GM18502 (cell line): ENCODE measurements at regions not wholly inside any gene's neighbourhood (a gene's known extent, or its start where the extent isn't known, plus 50 kb on each side); places are given as distances from the start of the nearest gene placed in this dataset.

Source experiments
- ATAC-seq: cut with Tn5 transposase; IDR thresholded peaks from one replicate; pipeline ENCODE4 v1.9.1; 2021; ENCODE audit warnings: mild to moderate bottlenecking; ENCODE audit not compliant: unreplicated experiment, poor library complexity

DNA sequence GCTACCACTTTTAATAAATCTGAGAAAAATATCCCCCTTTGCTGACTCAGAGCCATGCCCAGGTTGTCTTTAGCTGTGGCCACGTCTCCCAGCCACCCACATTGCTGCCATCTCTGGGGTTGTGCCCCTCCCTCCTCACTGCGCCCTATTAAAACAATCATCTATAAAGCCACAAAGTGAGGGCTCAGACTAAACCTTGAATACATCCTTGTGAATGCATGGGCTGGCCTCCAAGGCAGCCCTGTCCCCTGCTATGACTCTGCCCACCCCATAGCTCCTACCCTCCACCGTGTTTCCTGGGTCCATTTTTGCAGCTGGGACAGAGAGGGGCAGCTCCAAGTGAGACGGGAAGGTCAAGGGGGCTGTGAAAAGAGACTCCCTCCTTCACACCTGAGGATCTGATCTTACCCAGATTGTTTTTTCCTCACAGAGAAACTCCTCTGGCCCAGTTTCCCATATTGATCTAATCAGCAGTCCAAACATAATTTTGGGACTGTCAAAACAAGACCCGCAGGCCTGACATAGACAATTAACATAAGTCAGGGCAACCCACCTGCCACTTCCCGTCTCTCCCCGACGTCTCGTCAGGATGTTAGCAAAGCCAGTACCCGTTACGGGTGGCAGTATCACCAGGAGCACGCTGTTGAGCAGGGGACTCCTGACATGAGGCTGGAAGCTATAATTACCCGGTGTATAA is 199.0 kb downstream of the KATNAL1 start:
- no peak for ATAC-seq

DNA sequence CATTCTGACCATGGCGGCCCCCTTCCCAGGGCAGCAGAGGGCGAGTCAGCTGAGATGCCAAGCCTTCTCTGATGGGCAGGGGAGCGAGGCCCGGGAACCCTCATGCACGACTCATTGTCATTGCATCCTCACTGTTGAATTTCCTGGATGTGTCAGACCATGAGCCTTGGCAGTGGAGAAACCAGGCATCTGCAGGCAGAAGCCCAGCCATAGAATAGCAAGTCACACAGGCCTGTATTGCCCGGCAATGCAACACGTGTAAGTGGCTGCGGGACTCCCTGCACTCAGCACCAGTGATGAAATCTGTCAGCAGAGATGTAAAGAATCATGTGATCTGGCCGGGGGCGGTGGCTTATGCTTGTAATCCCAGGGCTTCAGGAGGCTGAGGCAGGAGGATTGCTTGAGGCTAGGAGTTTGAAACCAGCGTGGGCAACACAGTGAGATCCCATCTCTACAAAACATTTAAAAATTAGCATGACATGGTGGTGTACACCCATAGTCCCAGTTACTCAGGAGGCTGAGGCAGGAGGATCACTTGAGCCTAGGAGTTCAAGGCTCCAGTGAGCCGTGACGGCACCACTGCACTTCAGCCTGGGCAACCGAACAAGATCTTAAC is 199.7 kb downstream of the KATNAL1 start:
- ATAC-seq, result no peak

DNA sequence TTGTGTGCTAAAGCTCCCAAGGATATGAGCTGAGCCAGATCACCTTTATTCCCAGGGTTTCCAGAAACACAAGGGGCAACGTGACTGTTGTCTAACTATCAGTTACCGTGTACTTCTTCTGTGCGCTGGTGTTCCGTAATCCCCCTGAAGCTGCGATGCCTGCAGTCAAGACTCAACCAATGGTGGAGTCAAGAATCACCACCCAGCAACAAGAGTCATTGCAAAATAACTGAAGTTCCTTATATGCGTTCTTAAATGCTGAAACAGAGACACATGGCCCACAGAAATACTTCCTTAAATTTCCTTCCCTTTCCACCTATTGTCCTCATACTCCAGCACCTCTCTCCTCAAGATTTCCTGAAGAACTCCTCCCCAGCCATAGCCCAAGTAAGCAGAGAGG is 200.2 kb downstream of the KATNAL1 start:
- ATAC-seq, result no peak

DNA sequence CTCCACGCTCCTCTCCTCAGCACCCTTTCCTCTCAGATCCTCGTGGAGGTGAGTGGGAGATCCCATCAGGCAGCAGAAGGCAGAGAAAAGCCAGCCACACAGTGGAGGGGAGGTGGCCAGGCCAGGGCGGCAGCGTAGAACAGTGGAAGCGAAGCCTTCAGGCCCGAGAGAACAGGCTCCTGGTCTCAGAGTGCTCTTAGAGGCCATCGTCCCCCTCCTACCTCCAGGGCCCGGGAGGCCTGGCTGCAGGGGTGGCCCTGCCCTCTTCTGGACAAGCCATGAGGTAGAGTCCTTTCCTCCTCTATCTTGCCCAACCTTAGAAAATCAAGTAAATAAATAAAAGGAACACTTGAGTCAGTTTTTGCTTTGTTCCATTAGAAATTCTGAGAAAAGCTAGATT is 202.0 kb downstream of the KATNAL1 start:
- ATAC-seq, result no peak

DNA sequence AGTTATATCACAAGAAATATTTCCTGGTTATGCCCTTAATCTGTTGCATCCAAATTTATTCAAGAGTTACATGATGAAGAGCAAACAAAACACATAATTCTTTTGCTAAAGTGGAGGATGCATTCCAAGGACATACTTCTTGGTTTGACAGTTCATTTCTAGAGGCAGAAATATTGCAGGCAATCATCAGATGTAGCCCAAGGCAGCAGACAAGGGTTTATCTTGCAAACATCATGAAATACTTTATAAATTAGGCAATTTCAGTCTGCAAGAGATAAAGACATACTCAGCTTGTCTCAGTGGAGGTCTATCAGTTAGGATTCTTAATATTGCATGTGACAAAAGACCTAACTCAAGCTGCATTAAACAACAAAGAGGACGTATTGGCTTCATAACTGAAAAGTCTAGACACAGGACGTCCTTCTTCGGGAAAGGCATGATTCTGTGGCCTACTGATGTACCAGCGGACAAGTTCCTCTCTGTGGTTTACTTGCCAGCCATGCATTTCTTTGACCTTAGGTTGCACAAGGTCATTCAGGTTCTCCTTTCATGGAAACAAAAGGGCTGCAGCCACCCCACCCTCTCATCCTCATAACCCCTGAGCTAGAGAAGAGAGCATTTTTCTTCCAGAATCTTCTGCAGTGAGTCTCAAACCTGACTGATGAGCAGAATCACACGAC is 204.1 kb downstream of the KATNAL1 start:
- ATAC-seq, result no peak

GRCh38 chr13:30100226-30100625 is 207.1 kb downstream of the KATNAL1 start:
- no peak for ATAC-seq

GRCh38 chr13:30097701-30098100 is 209.7 kb downstream of the KATNAL1 start:
- ATAC-seq, result no peak

GRCh38 chr13:30097089-30097488 is 210.3 kb downstream of the KATNAL1 start:
- no peak for ATAC-seq

DNA sequence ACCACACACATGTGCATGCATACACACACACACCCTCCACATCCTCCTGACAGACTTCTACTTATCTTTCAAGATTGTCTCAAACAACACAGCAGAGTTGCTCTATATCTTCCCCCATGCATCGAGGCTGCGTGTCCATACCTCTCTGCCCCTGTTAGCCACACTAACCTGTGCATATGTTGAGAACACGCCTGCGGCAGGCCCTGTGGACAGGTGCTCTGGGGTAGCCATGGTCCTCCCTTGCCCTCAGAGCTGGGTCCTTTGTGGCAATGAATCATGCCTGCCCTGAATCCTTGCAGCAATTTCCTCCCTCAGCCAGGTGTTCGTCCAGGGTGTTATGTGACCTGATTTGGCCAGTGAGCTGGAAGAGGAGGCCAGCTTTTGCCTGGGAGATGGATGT is 213.3 kb downstream of the KATNAL1 start:
- no peak for ATAC-seq

GRCh38 chr13:30093236-30093635 is 214.1 kb downstream of the KATNAL1 start:
- ATAC-seq, result no peak

DNA sequence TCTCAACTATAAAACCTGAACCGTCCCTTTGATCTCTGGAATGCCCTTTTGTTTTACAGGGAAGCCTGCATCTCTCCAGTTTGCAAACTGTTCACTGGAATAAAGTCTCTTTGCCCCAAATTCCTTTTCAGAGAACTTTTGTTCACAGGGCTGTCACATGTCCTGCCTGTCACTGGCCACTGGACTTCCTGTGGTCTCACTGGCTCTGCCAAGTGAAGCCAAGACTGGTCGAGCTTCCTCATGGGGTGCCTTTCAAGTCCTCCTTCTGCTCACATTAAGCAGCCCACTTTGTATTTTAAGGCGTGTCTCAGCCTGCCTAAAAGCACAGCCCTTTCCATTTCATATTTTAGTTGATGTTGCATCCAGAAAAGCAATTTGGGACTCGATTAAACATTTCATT is 215.7 kb downstream of the KATNAL1 start:
- ATAC-seq, result no peak

- no peak for ATAC-seq
Observed at GRCh38 chr13:30091035-30091434, 216.3 kb downstream of the KATNAL1 start.

GRCh38 chr13:30088312-30088855 is 219.0 kb downstream of the KATNAL1 start:
- no peak for ATAC-seq

- no peak for ATAC-seq
Observed at GRCh38 chr13:30085087-30085486, 222.3 kb downstream of the KATNAL1 start.

GRCh38 chr13:30082391-30082790 is 225.0 kb downstream of the KATNAL1 start:
- ATAC-seq, result no peak

- ATAC-seq, result no peak
Observed at GRCh38 chr13:30081331-30081730, 226.0 kb downstream of the KATNAL1 start.

DNA sequence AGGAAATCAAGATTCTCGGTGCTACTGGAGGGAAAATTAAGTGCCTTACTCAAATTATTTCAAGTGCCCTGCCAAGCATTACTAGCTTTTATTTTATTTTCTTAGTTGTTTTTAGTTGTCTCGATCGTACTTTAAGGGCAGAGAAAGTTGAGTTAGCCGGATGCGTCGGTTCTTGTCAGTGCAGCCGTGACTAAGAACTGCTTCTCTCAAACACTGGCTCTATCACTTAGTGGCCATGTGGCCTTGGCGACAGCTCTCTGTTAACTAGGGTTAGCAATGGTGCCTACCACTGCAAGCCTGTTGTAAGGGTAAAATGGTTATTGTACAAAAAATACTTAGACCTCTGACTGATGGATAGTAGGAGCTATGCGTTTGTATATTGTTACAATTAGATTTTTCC is 227.8 kb downstream of the KATNAL1 start:
- ATAC-seq, result no peak

DNA sequence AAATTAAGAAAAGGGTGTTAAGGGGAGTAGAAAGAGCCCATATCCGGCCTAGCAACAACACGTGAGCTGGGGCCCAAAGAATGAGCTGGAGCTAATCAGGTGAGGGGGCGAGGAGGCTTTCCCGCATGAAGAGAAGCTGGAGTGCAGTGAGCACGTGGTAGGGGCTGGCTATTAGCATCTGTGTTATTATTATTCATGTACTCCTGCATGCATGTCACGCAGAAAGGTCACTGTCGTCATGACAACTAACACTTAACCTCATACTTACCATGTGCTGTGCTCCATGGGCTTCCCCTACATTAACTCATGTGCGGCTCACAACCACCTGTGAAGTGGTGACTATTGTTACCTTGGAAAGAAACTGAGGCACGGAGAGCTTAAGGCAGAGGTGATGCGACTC is 227.6 kb upstream of the UBL3 start:
- ATAC-seq, result no peak

GRCh38 chr13:30077240-30077735 is 226.9 kb upstream of the UBL3 start:
- ATAC-seq, result no peak

DNA sequence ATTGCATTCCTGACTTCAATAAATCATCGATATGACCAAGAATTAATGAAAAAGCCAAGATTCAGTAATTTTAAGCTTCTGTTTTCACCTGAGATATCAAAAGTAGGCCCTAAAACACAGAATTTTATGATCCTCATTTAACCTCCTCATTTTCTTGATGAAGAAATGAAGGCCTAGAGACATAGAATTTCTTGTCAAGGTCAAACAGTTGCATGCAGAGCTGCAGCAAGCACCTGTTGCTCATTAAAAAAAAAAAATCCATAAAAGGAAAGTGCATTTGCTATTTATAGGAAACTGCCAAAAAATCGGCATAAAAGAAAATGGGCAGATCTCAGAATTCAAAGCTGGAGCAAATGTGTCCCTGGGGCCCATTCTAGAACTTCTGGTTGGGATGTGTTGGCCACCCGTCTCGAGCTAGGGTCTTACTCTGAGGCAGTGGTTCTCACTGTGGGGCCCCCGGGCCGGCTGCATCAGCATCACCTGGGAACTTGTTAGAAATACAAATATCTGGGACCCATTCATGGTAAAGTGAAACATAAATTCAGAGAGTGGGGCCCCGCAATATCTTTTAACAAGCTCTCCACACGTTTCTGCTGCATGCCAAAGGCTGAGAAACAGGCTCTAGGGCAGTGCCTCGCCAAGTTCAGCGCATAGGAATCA is 224.7 kb upstream of the UBL3 start:
- ATAC-seq, result no peak

DNA sequence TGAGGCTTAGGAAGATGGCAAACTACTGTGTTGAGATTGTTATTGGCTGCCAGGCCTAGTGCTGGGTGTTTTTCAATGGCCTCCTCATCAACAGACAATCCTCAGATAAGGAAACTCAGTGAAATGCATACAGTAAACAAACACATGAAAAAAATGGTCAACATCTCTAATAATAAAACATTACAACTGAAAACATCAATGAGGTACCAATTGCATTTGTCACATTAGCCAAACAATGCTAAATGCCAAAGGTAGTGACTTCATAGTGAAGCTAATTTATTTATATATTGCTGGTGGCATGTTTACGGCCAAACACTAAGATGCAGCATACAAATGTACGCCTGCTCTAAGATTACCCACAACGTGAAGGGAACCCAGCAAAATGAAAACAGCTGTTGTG is 224.0 kb upstream of the UBL3 start:
- ATAC-seq, result no peak
